Coronary artery (tissue), 2 donors: ENCODE measurements at regions not wholly inside any gene's neighbourhood (a gene's known extent, or its start where the extent isn't known, plus 50 kb on each side); places are given as distances from the start of the nearest gene placed in this dataset.

Experiments used
- DNase-seq: peaks from one replicate; pipeline ENCODE4 v3.0.0-alpha.2; 2017; ENCODE audit warnings: low spot score
- H3K27ac ChIP-seq, 2 donors: fragments of 200-600 bp; sonication (generic); one replicate each; pipeline ENCODE4 v1.5.1; 2016 to 2019
- H3K4me3 ChIP-seq: fragments of 200-600 bp; sonication (generic); 2 replicates; pipeline ENCODE4 v1.5.1; 2016; ENCODE audit warnings: mild to moderate bottlenecking, moderate library complexity
- TF ChIP-seq, protein P1 (sequence below): fragments of 200-600 bp; sonication (generic); IDR thresholded peaks from one replicate; pipeline ENCODE4 v1.5.1; 2019; ENCODE audit warnings: antibody characterized with exemption

DNA sequence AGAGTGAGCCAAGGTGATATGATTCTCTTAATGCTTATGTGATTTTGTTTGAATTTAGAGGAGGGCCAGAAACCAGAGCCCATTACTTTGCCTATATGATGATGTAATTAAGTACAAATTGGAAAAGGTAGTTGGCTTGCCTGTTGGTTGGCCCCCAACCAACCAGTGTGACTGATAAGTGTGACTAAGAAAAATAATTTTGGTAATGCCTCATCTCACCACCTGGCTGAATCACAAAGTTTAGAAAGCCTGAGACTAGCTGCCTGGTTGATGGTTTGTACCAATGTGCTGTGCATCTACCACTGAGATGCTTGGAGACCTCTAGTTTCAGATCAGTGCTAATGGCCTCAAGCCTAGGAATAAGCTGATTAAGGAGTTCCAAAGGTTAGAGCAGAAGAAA is 338.7 kb downstream of the CDH2 start:
- TF ChIP-seq, protein P1, sequence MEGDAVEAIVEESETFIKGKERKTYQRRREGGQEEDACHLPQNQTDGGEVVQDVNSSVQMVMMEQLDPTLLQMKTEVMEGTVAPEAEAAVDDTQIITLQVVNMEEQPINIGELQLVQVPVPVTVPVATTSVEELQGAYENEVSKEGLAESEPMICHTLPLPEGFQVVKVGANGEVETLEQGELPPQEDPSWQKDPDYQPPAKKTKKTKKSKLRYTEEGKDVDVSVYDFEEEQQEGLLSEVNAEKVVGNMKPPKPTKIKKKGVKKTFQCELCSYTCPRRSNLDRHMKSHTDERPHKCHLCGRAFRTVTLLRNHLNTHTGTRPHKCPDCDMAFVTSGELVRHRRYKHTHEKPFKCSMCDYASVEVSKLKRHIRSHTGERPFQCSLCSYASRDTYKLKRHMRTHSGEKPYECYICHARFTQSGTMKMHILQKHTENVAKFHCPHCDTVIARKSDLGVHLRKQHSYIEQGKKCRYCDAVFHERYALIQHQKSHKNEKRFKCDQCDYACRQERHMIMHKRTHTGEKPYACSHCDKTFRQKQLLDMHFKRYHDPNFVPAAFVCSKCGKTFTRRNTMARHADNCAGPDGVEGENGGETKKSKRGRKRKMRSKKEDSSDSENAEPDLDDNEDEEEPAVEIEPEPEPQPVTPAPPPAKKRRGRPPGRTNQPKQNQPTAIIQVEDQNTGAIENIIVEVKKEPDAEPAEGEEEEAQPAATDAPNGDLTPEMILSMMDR = no peak
- no peak overlapping the region for H3K27ac ChIP-seq
- DNase-seq = no peak
- no peak overlapping the region for H3K4me3 ChIP-seq

- no peak for DNase-seq
- Histone ChIP-seq H3K27ac (no peak overlapping the region), H3K4me3 (no peak overlapping the region)
- TF ChIP-seq, protein P1 = no peak
These were observed 350.8 kb downstream of the CDH2 start for GRCh38 chr18:27826101-27826500.

DNA sequence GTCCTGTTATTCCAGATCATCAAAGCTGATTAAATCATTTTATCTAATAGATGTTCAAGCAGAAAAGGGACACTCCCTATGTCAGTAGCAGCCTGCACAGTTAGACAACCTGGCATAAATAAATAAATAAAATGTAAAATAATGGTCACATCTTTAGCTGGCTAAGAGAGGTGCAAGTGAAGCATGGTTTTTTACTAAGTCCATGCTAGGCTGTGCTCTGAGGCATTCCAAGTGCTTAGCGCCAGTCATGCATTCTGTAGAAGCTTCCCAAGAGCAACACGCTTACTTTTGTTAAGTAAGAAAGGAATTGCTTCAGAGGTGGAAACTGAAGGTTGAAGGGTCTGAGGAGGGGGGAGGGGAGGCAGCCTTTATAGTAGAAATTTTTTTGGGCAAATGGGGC is 351.2 kb downstream of the CDH2 start:
- DNase-seq = no peak
- no peak overlapping the region for H3K4me3 ChIP-seq
- no peak overlapping the region for H3K27ac ChIP-seq
- TF ChIP-seq, protein P1 = no peak

DNA sequence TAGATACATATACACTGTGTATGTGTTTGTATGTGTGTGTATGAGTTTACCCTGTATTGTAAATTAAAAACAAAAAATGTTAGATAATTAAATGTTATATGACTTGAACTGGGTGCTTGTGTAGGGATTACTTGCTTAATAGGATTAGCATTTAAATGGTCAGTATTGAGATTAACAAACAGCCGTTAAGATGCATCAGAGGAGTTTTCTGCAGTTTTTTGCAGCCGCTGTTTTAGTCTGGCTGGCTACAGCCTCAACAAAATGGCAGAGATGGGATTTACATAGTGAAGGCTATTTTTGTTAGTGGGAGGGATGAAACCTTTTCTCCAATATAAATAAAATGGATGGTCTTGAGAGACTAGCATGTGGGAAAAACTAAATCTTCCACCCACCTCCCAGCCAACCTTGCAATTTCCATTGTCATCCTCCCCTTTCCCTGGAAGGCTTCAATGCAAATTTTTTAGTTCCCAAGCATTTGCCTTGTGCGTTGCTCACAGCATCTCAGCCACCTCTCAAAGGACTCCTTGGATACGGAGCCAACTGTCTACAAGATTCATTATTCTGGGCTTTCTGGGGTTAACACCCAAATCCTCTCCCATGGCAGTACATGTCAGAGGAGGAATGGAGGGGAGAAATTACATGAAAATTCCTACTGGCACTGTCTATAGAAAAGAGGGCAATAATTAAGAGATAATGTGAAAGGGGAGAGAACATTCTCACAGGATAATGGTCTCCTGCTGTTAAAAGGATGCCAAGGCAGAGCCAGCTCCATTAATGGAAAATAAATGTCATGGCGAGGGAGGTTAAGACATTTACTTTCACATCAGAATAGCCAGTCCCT is 351.9 kb downstream of the CDH2 start:
- no peak for DNase-seq
- H3K27ac ChIP-seq = no peak overlapping the region
- TF ChIP-seq, protein P1 = no peak

DNA sequence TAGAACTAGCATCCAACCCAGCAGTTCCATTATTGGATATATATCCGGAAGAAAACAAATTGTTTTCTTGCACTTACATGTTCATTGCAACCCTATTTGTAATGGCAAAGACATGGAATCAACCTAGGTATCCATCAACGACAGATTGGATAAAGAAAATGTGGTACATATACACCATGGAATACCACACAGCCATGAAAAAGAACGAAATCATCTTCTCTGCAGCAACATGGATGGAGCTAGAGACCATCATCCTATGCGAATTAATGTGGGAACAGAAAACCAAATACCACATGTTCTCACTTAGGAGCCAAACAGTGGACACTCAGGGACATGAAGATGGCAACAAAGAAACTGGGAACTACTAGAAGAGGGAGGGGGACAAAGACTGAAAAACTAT is 352.7 kb downstream of the CDH2 start:
- H3K4me3 ChIP-seq = no peak overlapping the region
- H3K27ac ChIP-seq = no peak overlapping the region
- no peak for DNase-seq
- TF ChIP-seq, protein P1 = no peak

More for the DNA sequence above, 351.9 kb downstream of the CDH2 start:
- no peak overlapping the region for H3K4me3 ChIP-seq

GRCh38 chr18:27823053-27823452 is 353.9 kb downstream of the CDH2 start:
- no peak overlapping the region for H3K27ac ChIP-seq
- H3K4me3 ChIP-seq = no peak overlapping the region
- TF ChIP-seq, protein P1 = no peak
- no peak for DNase-seq

GRCh38 chr18:27808683-27809082 is 368.2 kb downstream of the CDH2 start:
- no peak overlapping the region for H3K27ac ChIP-seq
- TF ChIP-seq, protein P1 = no peak
- no peak for DNase-seq
- H3K4me3 ChIP-seq = no peak overlapping the region
